ENCODE measurements at regions not wholly inside any gene's neighbourhood (a gene's known extent, or its start where the extent isn't known, plus 50 kb on each side); places are given as distances from the start of the nearest gene placed in this dataset.
"Not testable (repeated sequence)": the region's sequence is repeated elsewhere in the genome, so short reads cannot be mapped to it uniquely, and the experiment has no call there.

- no peak overlapping the region for H3K4me3 Mint-ChIP-seq
These were observed 399.2 kb downstream of the IPO8 start for GRCh38 chr12:30296486-30296885.

GRCh38 chr12:30286345-30286926 is 409.2 kb downstream of the IPO8 start:
- Mint-ChIP-seq H3K27ac (no peak overlapping the region), H3K4me1 (ENCODE audit: low read depth) (no peaks in the 10 kb centered on the region), H3K36me3 (ENCODE audit: low read depth) (no peaks in the 10 kb centered on the region), H3K4me3 (no peak overlapping the region), H3K9me3 (peaks cover 3% of the 10 kb centered on the region), H3K27me3 (ENCODE audit: low read depth) (peaks cover 2% of the 10 kb centered on the region)
- no peak for DNase-seq
- CTCF ChIA-PET: no interaction called here
- intact Hi-C loops (cut with micrococcal nuclease): loop anchor here (1.0 to 2.0 kb wide), 2 partner anchors 734 to 768 kb away; no protein-coding TSS in a partner anchor

More at GRCh38 chr12:30296486-30296885, 399.2 kb downstream of the IPO8 start:
- no peaks in the 10 kb centered on the region for H3K4me1 Mint-ChIP-seq (ENCODE audit: low read depth)
- DNase-seq: no peak
- no peaks in the 10 kb centered on the region for H3K27me3 Mint-ChIP-seq (ENCODE audit: low read depth)
- no peaks in the 10 kb centered on the region for H3K36me3 Mint-ChIP-seq (ENCODE audit: low read depth)
- H3K27ac Mint-ChIP-seq: no peak overlapping the region
- CTCF ChIA-PET: no interaction called here
- intact Hi-C loops (cut with micrococcal nuclease): no loop called here
- peaks cover 8% of the 10 kb centered on the region for H3K9me3 Mint-ChIP-seq

- no peaks in the 10 kb centered on the region for H3K27me3 Mint-ChIP-seq (ENCODE audit: low read depth)
- H3K36me3 Mint-ChIP-seq (ENCODE audit: low read depth): no peaks in the 10 kb centered on the region
- no peak overlapping the region for H3K27ac Mint-ChIP-seq
- CTCF ChIA-PET: no interaction called here
- H3K9me3 Mint-ChIP-seq: peaks cover 2% of the 10 kb centered on the region
- intact Hi-C loops (cut with micrococcal nuclease): no loop called here
- DNase-seq: no peak
- H3K4me1 Mint-ChIP-seq (ENCODE audit: low read depth): no peaks in the 10 kb centered on the region
- H3K4me3 Mint-ChIP-seq: no peak overlapping the region
These were observed 417.3 kb downstream of the IPO8 start for GRCh38 chr12:30278401-30278800.

- H3K4me1 Mint-ChIP-seq (ENCODE audit: low read depth); H3K27me3 Mint-ChIP-seq (ENCODE audit: low read depth); H3K27ac Mint-ChIP-seq; DNase-seq; intact Hi-C loops (cut with micrococcal nuclease); H3K36me3 Mint-ChIP-seq (ENCODE audit: low read depth); CTCF ChIA-PET; H3K4me3 Mint-ChIP-seq: not testable (repeated sequence)
- peaks cover 17% of the 10 kb centered on the region for H3K9me3 Mint-ChIP-seq
These were observed 423.2 kb downstream of the IPO8 start for GRCh38 chr12:30272515-30272914.

GRCh38 chr12:30269496-30269895 is 426.2 kb downstream of the IPO8 start:
- Mint-ChIP-seq H3K27ac (no peak overlapping the region), H3K36me3 (ENCODE audit: low read depth) (no peaks in the 10 kb centered on the region), H3K4me3 (no peak overlapping the region), H3K9me3 (peaks cover 18% of the 10 kb centered on the region), H3K4me1 (ENCODE audit: low read depth) (no peaks in the 10 kb centered on the region), H3K27me3 (ENCODE audit: low read depth) (no peaks in the 10 kb centered on the region)
- intact Hi-C loops (cut with micrococcal nuclease): no loop called here
- CTCF ChIA-PET: no interaction called here
- no peak for DNase-seq

GRCh38 chr12:30268041-30268440 is 427.6 kb downstream of the IPO8 start:
- DNase-seq: no peak
- H3K4me3 Mint-ChIP-seq: no peak overlapping the region
- intact Hi-C loops (cut with micrococcal nuclease): no loop called here
- H3K36me3 Mint-ChIP-seq (ENCODE audit: low read depth): no peaks in the 10 kb centered on the region
- no peaks in the 10 kb centered on the region for H3K4me1 Mint-ChIP-seq (ENCODE audit: low read depth)
- CTCF ChIA-PET: no interaction called here
- H3K9me3 Mint-ChIP-seq: peaks cover 12% of the 10 kb centered on the region
- no peak overlapping the region for H3K27ac Mint-ChIP-seq
- no peaks in the 10 kb centered on the region for H3K27me3 Mint-ChIP-seq (ENCODE audit: low read depth)

GRCh38 chr12:30263434-30263833 is 432.2 kb downstream of the IPO8 start:
- Mint-ChIP-seq H3K27ac (no peak overlapping the region), H3K36me3 (ENCODE audit: low read depth) (no peaks in the 10 kb centered on the region), H3K9me3 (peaks cover 3% of the 10 kb centered on the region), H3K27me3 (ENCODE audit: low read depth) (no peaks in the 10 kb centered on the region), H3K4me1 (ENCODE audit: low read depth) (no peaks in the 10 kb centered on the region), H3K4me3 (no peak overlapping the region)
- CTCF ChIA-PET: no interaction called here
- no peak for DNase-seq
- intact Hi-C loops (cut with micrococcal nuclease): no loop called here

- Mint-ChIP-seq H3K27ac (no peak overlapping the region), H3K4me3 (no peak overlapping the region), H3K9me3 (peaks cover 5% of the 10 kb centered on the region), H3K4me1 (ENCODE audit: low read depth) (no peaks in the 10 kb centered on the region), H3K27me3 (ENCODE audit: low read depth) (no peaks in the 10 kb centered on the region), H3K36me3 (ENCODE audit: low read depth) (no peaks in the 10 kb centered on the region)
- CTCF ChIA-PET: interaction anchor here (0.6 kb wide), 1 partner anchor 177 kb away, joined by 3 read pairs; no protein-coding TSS in a partner anchor
- intact Hi-C loops (cut with micrococcal nuclease): no loop called here
- DNase-seq: no peak
These were observed 438.1 kb downstream of the IPO8 start for GRCh38 chr12:30257618-30258017.

- CTCF ChIA-PET: no interaction called here
- Mint-ChIP-seq H3K27ac (no peak overlapping the region), H3K36me3 (ENCODE audit: low read depth) (no peaks in the 10 kb centered on the region), H3K9me3 (peaks cover 4% of the 10 kb centered on the region), H3K4me3 (no peak overlapping the region), H3K4me1 (ENCODE audit: low read depth) (no peaks in the 10 kb centered on the region), H3K27me3 (ENCODE audit: low read depth) (no peaks in the 10 kb centered on the region)
- DNase-seq: no peak
- intact Hi-C loops (cut with micrococcal nuclease): no loop called here
These were observed 444.1 kb downstream of the IPO8 start for GRCh38 chr12:30251546-30251945.

- no peak for DNase-seq
- Mint-ChIP-seq H3K4me3 (no peak overlapping the region), H3K4me1 (ENCODE audit: low read depth) (no peaks in the 10 kb centered on the region), H3K27me3 (ENCODE audit: low read depth) (no peaks in the 10 kb centered on the region), H3K27ac (no peak overlapping the region), H3K9me3 (no peaks in the 10 kb centered on the region), H3K36me3 (ENCODE audit: low read depth) (no peaks in the 10 kb centered on the region)
- intact Hi-C loops (cut with micrococcal nuclease): no loop called here
- CTCF ChIA-PET: no interaction called here
These were observed 452.2 kb downstream of the IPO8 start for GRCh38 chr12:30243426-30243825.

- no peak overlapping the region for H3K27ac Mint-ChIP-seq
- no peaks in the 10 kb centered on the region for H3K4me1 Mint-ChIP-seq (ENCODE audit: low read depth)
- intact Hi-C loops (cut with micrococcal nuclease): no loop called here
- DNase-seq: no peak
- H3K4me3 Mint-ChIP-seq: no peak overlapping the region
- H3K27me3 Mint-ChIP-seq (ENCODE audit: low read depth): peaks cover 4% of the 10 kb centered on the region
- CTCF ChIA-PET: no interaction called here
- peaks cover 5% of the 10 kb centered on the region for H3K9me3 Mint-ChIP-seq
- no peaks in the 10 kb centered on the region for H3K36me3 Mint-ChIP-seq (ENCODE audit: low read depth)
These were observed 435.3 kb upstream of the TMTC1 start for GRCh38 chr12:30219047-30219446.

- no peak overlapping the region for H3K27ac Mint-ChIP-seq
These were observed 434.3 kb upstream of the TMTC1 start for GRCh38 chr12:30218073-30218472.

GRCh38 chr12:30213166-30213565 is 429.4 kb upstream of the TMTC1 start:
- no peaks in the 10 kb centered on the region for H3K4me1 Mint-ChIP-seq (ENCODE audit: low read depth)
- intact Hi-C loops (cut with micrococcal nuclease): no loop called here
- no peak overlapping the region for H3K27ac Mint-ChIP-seq
- H3K27me3 Mint-ChIP-seq (ENCODE audit: low read depth): no peaks in the 10 kb centered on the region
- no peak for DNase-seq
- no peaks in the 10 kb centered on the region for H3K36me3 Mint-ChIP-seq (ENCODE audit: low read depth)
- CTCF ChIA-PET: no interaction called here
- H3K9me3 Mint-ChIP-seq: no peaks in the 10 kb centered on the region
- H3K4me3 Mint-ChIP-seq: no peak overlapping the region

More at GRCh38 chr12:30218073-30218472, 434.3 kb upstream of the TMTC1 start:
- intact Hi-C loops (cut with micrococcal nuclease): no loop called here
- CTCF ChIA-PET: no interaction called here
- Mint-ChIP-seq H3K4me3 (no peak overlapping the region), H3K9me3 (peaks cover 1% of the 10 kb centered on the region), H3K27me3 (ENCODE audit: low read depth) (no peaks in the 10 kb centered on the region), H3K36me3 (ENCODE audit: low read depth) (no peaks in the 10 kb centered on the region), H3K4me1 (ENCODE audit: low read depth) (no peaks in the 10 kb centered on the region)
- DNase-seq: no peak
